Fibroblast of skin of left biceps (primary cell): ENCODE measurements at regions not wholly inside any gene's neighbourhood (a gene's known extent, or its start where the extent isn't known, plus 50 kb on each side); places are given as distances from the start of the nearest gene placed in this dataset.

ENCODE experiments used
- DNase-seq, 2 experiments: peaks; one replicate each; pipeline ENCODE4 v3.0.0-alpha.2; 2013; ENCODE audit warnings: low read depth in 2 of 2

GRCh38 chr10:105982735-105983134, 1181.8 kb downstream of the SORCS1 start:
- DNase-seq: no peak

GRCh38 chr10:105981679-105982078, 1182.8 kb downstream of the SORCS1 start:
- DNase-seq: no peak

- peak in 1 of 2 experiments; percentile 17 for DNase-seq
Measured at GRCh38 chr10:105974803-105975456, 1189.6 kb downstream of the SORCS1 start.

DNA sequence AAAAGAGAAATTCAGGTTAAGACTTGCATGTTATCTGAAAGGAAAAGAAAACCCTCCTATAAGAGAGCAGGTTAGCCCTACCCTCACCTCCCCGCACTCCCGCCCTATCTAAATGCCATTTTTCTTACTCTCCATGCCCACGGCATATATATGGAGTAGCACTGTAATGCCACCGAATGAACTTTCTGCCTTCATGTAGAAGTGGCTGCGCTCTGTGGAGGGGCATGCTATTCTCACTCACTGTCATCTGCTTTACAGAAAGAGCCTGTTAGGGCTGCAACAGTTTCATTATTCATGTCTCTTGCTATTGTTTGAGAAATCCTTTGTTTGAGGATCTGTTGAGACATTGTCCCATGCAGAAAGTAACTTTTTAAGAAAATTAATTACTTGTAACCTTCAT, 1190.6 kb downstream of the SORCS1 start:
- DNase-seq: no peak

DNA sequence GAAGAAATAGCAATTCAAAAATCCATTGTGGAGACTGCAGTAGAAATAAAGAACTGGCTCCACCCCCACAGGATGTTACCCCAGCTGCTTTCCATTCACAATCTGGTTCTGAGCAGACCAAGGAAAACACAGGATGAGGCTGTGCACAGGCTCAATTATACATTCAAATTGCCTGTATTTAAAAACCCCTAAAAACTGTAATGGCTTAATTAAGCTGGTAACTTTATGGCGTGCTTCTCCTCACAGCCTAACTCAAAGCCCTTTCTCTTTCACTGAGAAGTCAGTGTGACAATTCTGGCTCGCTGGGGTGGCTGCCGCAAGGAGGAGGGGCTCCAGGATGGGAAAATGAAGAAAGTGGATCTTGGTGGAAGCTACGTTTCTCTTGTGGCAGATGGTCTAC, 1191.1 kb downstream of the SORCS1 start:
- no peak for DNase-seq

- DNase-seq: no peak
Measured at GRCh38 chr10:105971460-105971859, 1193.0 kb downstream of the SORCS1 start.

GRCh38 chr10:105969884-105970377, 1194.6 kb downstream of the SORCS1 start:
- no peak for DNase-seq

GRCh38 chr10:105968666-105969065, 1195.8 kb downstream of the SORCS1 start:
- DNase-seq: peak; percentile 17 to 32

DNA sequence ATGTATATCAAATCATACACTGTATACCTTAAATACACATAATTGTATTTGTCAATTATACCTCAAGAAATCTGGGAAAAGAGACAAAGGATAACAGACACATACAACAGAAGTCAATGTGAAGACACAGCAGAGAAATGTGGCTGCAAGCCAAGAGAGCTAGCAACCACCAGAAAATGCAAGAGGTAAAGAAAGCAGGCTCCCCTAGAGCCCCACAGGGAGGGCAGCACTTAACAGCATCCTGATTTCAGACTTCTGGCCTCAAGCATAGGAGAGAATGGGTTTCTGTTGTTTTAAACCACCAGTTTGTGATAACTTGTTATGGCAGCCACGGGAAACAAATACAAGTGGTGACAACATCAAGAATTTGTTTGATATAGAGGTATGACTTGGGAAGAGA, 1197.2 kb downstream of the SORCS1 start:
- no peak for DNase-seq

- no peak for DNase-seq
Measured at GRCh38 chr10:105965141-105965540, 1199.4 kb downstream of the SORCS1 start.

- no peak for DNase-seq
Measured at GRCh38 chr10:105964009-105964408, 1200.5 kb downstream of the SORCS1 start.

GRCh38 chr10:105963334-105963884, 1201.1 kb downstream of the SORCS1 start:
- no peak for DNase-seq

GRCh38 chr10:105956550-105956949, 1208.0 kb downstream of the SORCS1 start:
- DNase-seq: no peak

DNA sequence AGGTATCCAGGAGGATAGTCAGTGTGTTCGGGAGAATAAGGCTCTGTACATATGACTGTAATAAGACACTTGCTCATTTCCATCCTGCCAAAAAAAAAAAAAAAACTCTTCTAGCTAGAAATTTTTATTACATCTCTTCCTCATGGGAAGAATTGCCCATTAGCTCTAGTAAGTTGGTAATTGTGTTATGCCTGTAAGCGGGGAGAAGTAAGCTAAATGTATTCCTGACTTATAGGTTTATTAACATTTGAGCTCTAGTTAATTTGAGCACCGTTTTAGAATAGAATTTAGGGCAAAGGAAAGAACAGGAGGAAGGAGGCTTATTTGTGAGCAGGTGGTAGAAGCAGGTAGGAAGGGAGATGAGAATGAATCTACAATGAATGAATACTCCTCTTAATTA, 1210.6 kb downstream of the SORCS1 start:
- no peak for DNase-seq

DNA sequence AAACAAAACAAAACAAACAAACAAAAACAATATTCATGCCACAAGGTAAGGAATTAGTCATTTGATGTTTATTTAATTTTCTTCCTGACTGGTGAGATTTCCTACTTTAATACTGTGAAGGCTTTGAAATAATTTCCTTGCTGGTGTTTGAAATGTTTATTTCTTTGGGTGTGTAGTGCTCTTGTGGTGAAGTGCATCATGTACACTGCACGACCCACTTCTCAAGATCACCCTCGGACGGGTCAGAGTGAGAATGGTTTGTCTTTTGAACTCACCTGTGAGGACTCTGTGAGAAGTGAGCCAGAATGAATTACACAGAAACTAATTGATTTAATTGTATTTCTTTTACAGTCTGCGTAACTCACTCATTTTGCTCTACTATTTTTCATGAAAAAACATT, 1211.5 kb downstream of the SORCS1 start:
- DNase-seq: no peak

GRCh38 chr10:105952153-105952552, 1212.4 kb downstream of the SORCS1 start:
- DNase-seq: no peak

DNA sequence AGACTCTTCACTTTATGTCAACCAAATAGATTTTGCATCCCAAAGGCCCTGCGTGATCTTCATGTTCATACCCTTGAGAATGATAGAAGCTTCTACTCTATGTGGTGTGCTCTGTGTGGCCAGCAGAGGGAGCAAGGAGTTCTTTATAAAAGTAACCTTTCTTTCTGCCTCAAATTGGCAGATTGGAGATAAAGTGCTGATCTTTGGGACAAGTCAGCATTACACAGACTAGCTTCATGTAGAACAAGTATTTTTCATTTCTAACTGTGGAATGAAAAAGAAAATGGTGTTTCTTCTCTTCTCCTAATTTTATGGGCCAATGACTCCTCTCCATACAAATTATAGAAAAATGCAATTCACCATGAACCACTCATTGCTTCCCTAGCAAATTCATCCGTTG, 1214.1 kb downstream of the SORCS1 start:
- peak in 1 of 2 experiments; percentile 21 for DNase-seq

DNA sequence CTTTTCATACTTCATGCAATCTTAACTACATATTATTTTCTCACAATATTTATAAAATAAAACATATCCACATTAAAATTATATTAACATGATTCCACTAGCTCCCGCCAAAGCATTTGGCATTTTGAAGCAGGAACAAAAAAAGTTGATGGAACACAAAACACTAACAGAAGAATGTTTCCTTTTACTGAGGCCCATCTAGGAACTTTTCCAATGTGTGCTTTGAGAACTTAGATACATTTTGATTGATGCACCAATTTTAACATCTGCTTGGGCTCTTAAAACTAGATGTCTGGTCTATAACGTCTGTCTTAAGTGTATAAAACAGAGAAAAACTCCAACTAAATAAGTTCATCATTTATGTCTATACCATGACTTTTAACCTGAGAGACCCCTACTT, 1214.8 kb downstream of the SORCS1 start:
- no peak for DNase-seq

GRCh38 chr10:105925045-105925785, 1239.3 kb downstream of the SORCS1 start:
- DNase-seq: no peak

- no peak for DNase-seq
Measured at GRCh38 chr10:105921348-105921747, 1243.2 kb downstream of the SORCS1 start.

- no peak for DNase-seq
Measured at GRCh38 chr10:105914432-105914831, 1250.1 kb downstream of the SORCS1 start.

DNA sequence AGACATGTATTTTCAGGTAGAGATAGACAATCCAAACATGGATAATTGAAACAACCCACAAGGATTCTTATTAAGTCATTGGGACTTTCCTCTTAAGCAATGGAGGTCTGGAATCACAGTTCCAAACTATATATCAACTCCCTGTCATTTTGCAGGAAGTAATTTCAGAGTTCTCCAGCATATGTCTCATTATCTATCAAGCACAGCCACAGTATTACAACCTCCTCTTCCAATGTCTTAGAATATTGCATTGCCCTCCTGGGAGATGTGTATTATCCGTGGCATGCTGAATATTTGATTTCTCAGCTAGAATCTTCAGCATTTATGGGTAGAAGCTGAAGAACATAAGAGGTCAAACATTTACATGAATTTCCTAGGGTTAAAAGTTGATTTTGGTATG, 1255.8 kb downstream of the SORCS1 start:
- no peak for DNase-seq

DNA sequence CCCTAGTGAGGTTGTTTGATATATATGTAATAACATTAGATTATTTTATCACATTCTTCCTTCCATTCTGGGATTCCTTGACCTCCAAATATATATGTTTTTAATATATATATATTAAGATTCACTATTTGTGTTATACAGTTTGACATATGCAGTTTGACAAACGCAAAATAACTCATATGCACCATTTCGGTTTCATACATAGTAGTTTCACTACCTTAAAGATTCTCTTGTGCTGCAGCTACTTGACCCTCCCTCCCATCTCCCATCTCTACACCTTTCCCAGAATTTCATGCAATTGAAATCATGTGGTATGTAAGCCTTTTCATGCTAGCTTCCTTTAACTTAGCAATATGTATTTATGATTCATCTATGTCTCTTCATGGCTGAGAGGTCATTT, 1244.4 kb downstream of the SORCS3 start:
- no peak for DNase-seq
